ENCODE measurements at regions not wholly inside any gene's neighbourhood (a gene's known extent, or its start where the extent isn't known, plus 50 kb on each side); places are given as distances from the start of the nearest gene placed in this dataset.

- no peak for TF ChIP-seq ZNF565 (CRISPR knock-in tag; conservative IDR thresholded peaks at IDR 0.05; ENCODE audit: low read depth)
- no peak for TF ChIP-seq GLIS3 (CRISPR knock-in tag; IDR thresholded peaks at IDR 0.05)
- no peak for TF ChIP-seq ZNF8 (CRISPR knock-in tag; IDR thresholded peaks at IDR 0.05)
- no peak for ATAC-seq
These were observed 95.9 kb downstream of the LMO4 start for GRCh38 chr1:87424541-87424940.

- ATAC-seq = peak; percentile 65
These were observed 98.0 kb downstream of the LMO4 start for GRCh38 chr1:87426463-87427249.

DNA sequence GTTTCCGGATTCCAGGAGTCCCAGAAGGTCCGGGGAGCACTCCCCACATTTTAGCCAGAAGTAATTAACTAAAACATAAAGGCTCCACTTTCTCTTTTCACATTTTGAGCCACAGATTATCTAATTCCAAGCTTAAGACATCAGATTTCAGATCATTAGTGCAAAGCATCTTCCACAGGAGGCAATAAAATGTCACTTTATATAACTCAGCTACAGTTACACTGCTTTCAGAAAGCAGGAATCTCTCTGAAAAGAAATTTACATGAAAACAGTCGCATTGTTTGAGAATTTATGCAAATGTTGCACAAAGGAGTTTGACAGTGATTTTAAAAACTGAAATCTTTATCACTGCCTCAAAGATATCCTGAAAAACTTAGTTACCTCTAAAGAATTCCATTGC, 99.7 kb downstream of the LMO4 start:
- ATAC-seq = no peak
- TF ChIP-seq GLIS3 (CRISPR knock-in tag; IDR thresholded peaks at IDR 0.05) (no peak), RARB (CRISPR knock-in tag; IDR thresholded peaks at IDR 0.05) (no peak), ZFP3 (CRISPR knock-in tag; IDR thresholded peaks at IDR 0.05) (no peak), TCF4 (CRISPR knock-in tag; IDR thresholded peaks at IDR 0.05; ENCODE audit: borderline replicate concordance) (no peak), CREB5 (CRISPR knock-in tag; IDR thresholded peaks at IDR 0.05; ENCODE audit: low read depth) (no peak), ARNTL (CRISPR knock-in tag; IDR thresholded peaks at IDR 0.05; ENCODE audit: borderline replicate concordance, low read depth) (no peak), ZC3H10 (CRISPR knock-in tag; IDR thresholded peaks at IDR 0.05) (no peak), CSDC2 (CRISPR knock-in tag; IDR thresholded peaks at IDR 0.05) (no peak), POU6F1 (CRISPR knock-in tag; IDR thresholded peaks at IDR 0.05; ENCODE audit: borderline replicate concordance, low read depth) (no peak), OSR1 (CRISPR knock-in tag; IDR thresholded peaks at IDR 0.05) (no peak), BACH2 (CRISPR knock-in tag; IDR thresholded peaks at IDR 0.05; ENCODE audit: borderline replicate concordance) (no peak), SNAI2 (CRISPR knock-in tag; IDR thresholded peaks at IDR 0.05) (no peak)
- TF ChIP-seq, protein P1, sequence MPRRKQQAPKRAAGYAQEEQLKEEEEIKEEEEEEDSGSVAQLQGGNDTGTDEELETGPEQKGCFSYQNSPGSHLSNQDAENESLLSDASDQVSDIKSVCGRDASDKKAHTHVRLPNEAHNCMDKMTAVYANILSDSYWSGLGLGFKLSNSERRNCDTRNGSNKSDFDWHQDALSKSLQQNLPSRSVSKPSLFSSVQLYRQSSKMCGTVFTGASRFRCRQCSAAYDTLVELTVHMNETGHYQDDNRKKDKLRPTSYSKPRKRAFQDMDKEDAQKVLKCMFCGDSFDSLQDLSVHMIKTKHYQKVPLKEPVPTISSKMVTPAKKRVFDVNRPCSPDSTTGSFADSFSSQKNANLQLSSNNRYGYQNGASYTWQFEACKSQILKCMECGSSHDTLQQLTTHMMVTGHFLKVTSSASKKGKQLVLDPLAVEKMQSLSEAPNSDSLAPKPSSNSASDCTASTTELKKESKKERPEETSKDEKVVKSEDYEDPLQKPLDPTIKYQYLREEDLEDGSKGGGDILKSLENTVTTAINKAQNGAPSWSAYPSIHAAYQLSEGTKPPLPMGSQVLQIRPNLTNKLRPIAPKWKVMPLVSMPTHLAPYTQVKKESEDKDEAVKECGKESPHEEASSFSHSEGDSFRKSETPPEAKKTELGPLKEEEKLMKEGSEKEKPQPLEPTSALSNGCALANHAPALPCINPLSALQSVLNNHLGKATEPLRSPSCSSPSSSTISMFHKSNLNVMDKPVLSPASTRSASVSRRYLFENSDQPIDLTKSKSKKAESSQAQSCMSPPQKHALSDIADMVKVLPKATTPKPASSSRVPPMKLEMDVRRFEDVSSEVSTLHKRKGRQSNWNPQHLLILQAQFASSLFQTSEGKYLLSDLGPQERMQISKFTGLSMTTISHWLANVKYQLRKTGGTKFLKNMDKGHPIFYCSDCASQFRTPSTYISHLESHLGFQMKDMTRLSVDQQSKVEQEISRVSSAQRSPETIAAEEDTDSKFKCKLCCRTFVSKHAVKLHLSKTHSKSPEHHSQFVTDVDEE (CRISPR knock-in tag; IDR thresholded peaks at IDR 0.05) = no peak

More at GRCh38 chr1:87426463-87427249, 98.0 kb downstream of the LMO4 start:
- TF ChIP-seq ZNF565 (CRISPR knock-in tag; conservative IDR thresholded peaks at IDR 0.05; ENCODE audit: low read depth) = no peak
- TF ChIP-seq GLIS3 (CRISPR knock-in tag; IDR thresholded peaks at IDR 0.05) = no peak
- TF ChIP-seq ZFP3 (CRISPR knock-in tag; IDR thresholded peaks at IDR 0.05) = no peak
- TF ChIP-seq ARNTL (CRISPR knock-in tag; IDR thresholded peaks at IDR 0.05; ENCODE audit: borderline replicate concordance, low read depth) = no peak
- TF ChIP-seq TOX (CRISPR knock-in tag; IDR thresholded peaks at IDR 0.05; ENCODE audit: borderline replicate concordance) = no peak
- TF ChIP-seq PPARA (CRISPR knock-in tag; IDR thresholded peaks at IDR 0.05; ENCODE audit: borderline replicate concordance) = no peak
- no peak for TF ChIP-seq CSDC2 (CRISPR knock-in tag; IDR thresholded peaks at IDR 0.05)
- no peak for TF ChIP-seq BACH2 (CRISPR knock-in tag; IDR thresholded peaks at IDR 0.05; ENCODE audit: borderline replicate concordance)
- no peak for TF ChIP-seq OSR1 (CRISPR knock-in tag; IDR thresholded peaks at IDR 0.05)
- no peak for TF ChIP-seq POU6F1 (CRISPR knock-in tag; IDR thresholded peaks at IDR 0.05; ENCODE audit: borderline replicate concordance, low read depth)
- no peak for TF ChIP-seq PATZ1 (CRISPR knock-in tag; IDR thresholded peaks at IDR 0.05; ENCODE audit: borderline replicate concordance)
- no peak for TF ChIP-seq ESRRG (CRISPR knock-in tag; IDR thresholded peaks at IDR 0.05)
- TF ChIP-seq ZFP30 (CRISPR knock-in tag; IDR thresholded peaks at IDR 0.05) = no peak
- TF ChIP-seq ZNF70 (CRISPR knock-in tag; IDR thresholded peaks at IDR 0.05) = no peak
- TF ChIP-seq SNAI2 (CRISPR knock-in tag; IDR thresholded peaks at IDR 0.05) = no peak
